Pancreas (tissue), 10 donors: ENCODE measurements at regions not wholly inside any gene's neighbourhood (a gene's known extent, or its start where the extent isn't known, plus 50 kb on each side); places are given as distances from the start of the nearest gene placed in this dataset.
"Not testable (repeated sequence)": the region's sequence is repeated elsewhere in the genome, so short reads cannot be mapped to it uniquely, and the experiment has no call there.

Experiments used
- ATAC-seq, 4 donors: fragments of 200-7000 bp; cut with Tn5 transposase; one replicate each; pipeline versions ENCODE4 v1.8.0 to v1.9.1; 2020; ENCODE audit warnings: mild to moderate bottlenecking in 4 of 4, moderate library complexity in 4 of 4
- DNase-seq, 6 donors: peaks; one replicate each; pipeline ENCODE4 v3.0.0-alpha.2; 2020
- FAIRE-seq: peaks from 2 replicates; lab custom pipeline; 2012; peaks lifted over from hg19 to GRCh38; lab: Jason Lieb, UNC
- H3K27ac ChIP-seq, 4 donors: fragments of 200-600 bp; sonication (generic); 1 replicate in 3 of 4; 2 replicates in 1 of 4; pipeline versions ENCODE4 v1.5.0 to v1.8.0; 2020
- H3K27me3 ChIP-seq, 4 donors: fragments of 200-600 bp; one replicate each; pipeline ENCODE4 v1.8.0; 2021
- H3K36me3 ChIP-seq, 3 donors: fragments of 200-600 bp; sonication (generic) in 1 of 3; one replicate each; pipeline versions ENCODE4 v1.5.0 to v1.8.0; 2020 to 2021
- H3K4me1 ChIP-seq, 3 donors: fragments of 200-600 bp; one replicate each; pipeline ENCODE4 v1.8.0; 2021
- H3K4me3 ChIP-seq, 4 donors: fragments of 200-600 bp; sonication (generic) in 2 of 4; one replicate each; pipeline versions ENCODE4 v1.5.0 to v1.8.0; 2020 to 2021
- H3K9me3 ChIP-seq, 4 donors: fragments of 200-600 bp; one replicate each; pipeline ENCODE4 v1.8.0; 2021
- CTCF ChIP-seq, 4 donors: fragments of 200-600 bp; sonication (generic) in 3 of 4; IDR thresholded peaks; one replicate each; pipeline versions ENCODE4 v1.5.0 to v1.8.0; 2021; ENCODE audit warnings: antibody characterized with exemption in 4 of 4
- WGBS, 2 donors: extraction: QIAGEN DNeasy Blood & Tissue Kit; methylation state at CpG; one replicate each; pipeline ENCODE4 v1.1.7; 2013; 5-methylcytosine and 5-hydroxymethylcytosine counted together
- intact Hi-C, 3 donors: fragments of 100-400 bp; cut with DNase I; formaldehyde crosslinking; loops; one replicate each; pipeline versions ENCODE4 v1.11.1 to v1.14.2; 2022
- donor health status: healthy with polysubstance abuse.
- donor health status: DM: no; HTN: no; CAD: no; lungs with moderate emphysema.
- donor health status: DM: no; HTN: no; CAD: no.
- donor health status: control.
- donor health status: control.
- donor health status: Bipolar disorder and iron deficiency.
- donor health status: DM: yes; HTN: yes; CAD: no.
- donor health status: DM: no; HTN: no; CAD: no.
- donor health status: DM: no; HTN: no; CAD: no.
- donor health status: DM: yes; HTN: yes; CAD: no.

- no peaks in the 10 kb centered on the region for H3K9me3 ChIP-seq
- WGBS, 2 donors = 23 to 26% methylated on average over 16 of the region's 16 CpGs
- H3K36me3 ChIP-seq = no peaks in the 10 kb centered on the region
- no peak for FAIRE-seq
- intact Hi-C loops = no loop called here
- H3K4me1 ChIP-seq = peaks cover 11 to 20% (median 17%) of the 10 kb centered on the region in 3 donors
- ATAC-seq = peak; percentile 89 to 96 (median 94)
- TF ChIP-seq CTCF (IDR thresholded peaks at IDR 0.05) = no peak
- H3K27me3 ChIP-seq = no peaks in the 10 kb centered on the region
- peak overlapping the region in 2 of 4 donors; percentile 31 to 32 for H3K4me3 ChIP-seq
- DNase-seq = peak in 5 of 6 donors; percentile 57 to 87 (median 68)
- peak overlapping the region; percentile 42 to 70 (median 64) for H3K27ac ChIP-seq
These were observed 339.4 kb downstream of the BCL11A start for GRCh38 chr2:60213865-60214625.

GRCh38 chr2:60212181-60212945, 341.1 kb downstream of the BCL11A start:
- no peak for TF ChIP-seq CTCF (IDR thresholded peaks at IDR 0.05)
- Histone ChIP-seq H3K36me3 (no peaks in the 10 kb centered on the region), H3K4me3 (no peak overlapping the region), H3K4me1 (peaks cover 11 to 20% (median 17%) of the 10 kb centered on the region in 3 donors), H3K27me3 (no peaks in the 10 kb centered on the region), H3K9me3 (no peaks in the 10 kb centered on the region), H3K27ac (no peak overlapping the region)
- DNase-seq (no peak), ATAC-seq (no peak), FAIRE-seq (no peak)
- intact Hi-C loops = no loop called here
- 61 to 66% methylated on average over 3 of the region's 3 CpGs for WGBS, 2 donors

- WGBS, 2 donors = 92 to 93% methylated on average over 17 to 19 of the region's 19 CpGs
- H3K9me3 ChIP-seq, FAIRE-seq, H3K4me1 ChIP-seq, DNase-seq, H3K27ac ChIP-seq, ATAC-seq, H3K36me3 ChIP-seq, intact Hi-C loops, H3K27me3 ChIP-seq, H3K4me3 ChIP-seq: not testable (repeated sequence)
These were observed 364.4 kb downstream of the BCL11A start for GRCh38 chr2:60189006-60189405.

GRCh38 chr2:60175290-60175689, 378.2 kb downstream of the BCL11A start:
- intact Hi-C loops = no loop called here
- TF ChIP-seq CTCF (IDR thresholded peaks at IDR 0.05) = no peak
- no peak for ATAC-seq
- H3K9me3 ChIP-seq = no peaks in the 10 kb centered on the region
- FAIRE-seq = no peak
- H3K27me3 ChIP-seq = no peaks in the 10 kb centered on the region
- H3K4me3 ChIP-seq = no peak overlapping the region
- no peaks in the 10 kb centered on the region for H3K4me1 ChIP-seq
- no peaks in the 10 kb centered on the region for H3K36me3 ChIP-seq
- no peak overlapping the region for H3K27ac ChIP-seq
- no peak for DNase-seq

GRCh38 chr2:60174146-60174545, 379.3 kb downstream of the BCL11A start:
- FAIRE-seq = no peak
- DNase-seq = no peak
- intact Hi-C loops = no loop called here

More at GRCh38 chr2:60174146-60174545, 379.3 kb downstream of the BCL11A start:
- no peaks in the 10 kb centered on the region for H3K4me1 ChIP-seq
- no peaks in the 10 kb centered on the region for H3K36me3 ChIP-seq
- no peak overlapping the region for H3K4me3 ChIP-seq
- ATAC-seq = no peak
- no peaks in the 10 kb centered on the region for H3K9me3 ChIP-seq
- no peak for TF ChIP-seq CTCF (IDR thresholded peaks at IDR 0.05)
- no peaks in the 10 kb centered on the region for H3K27me3 ChIP-seq
- H3K27ac ChIP-seq = no peak overlapping the region
- WGBS, 2 donors = 89 to 90% methylated on average over 1 of the region's 1 CpG
